ENCODE measurements at regions not wholly inside any gene's neighbourhood (a gene's known extent, or its start where the extent isn't known, plus 50 kb on each side); places are given as distances from the start of the nearest gene placed in this dataset.

DNA sequence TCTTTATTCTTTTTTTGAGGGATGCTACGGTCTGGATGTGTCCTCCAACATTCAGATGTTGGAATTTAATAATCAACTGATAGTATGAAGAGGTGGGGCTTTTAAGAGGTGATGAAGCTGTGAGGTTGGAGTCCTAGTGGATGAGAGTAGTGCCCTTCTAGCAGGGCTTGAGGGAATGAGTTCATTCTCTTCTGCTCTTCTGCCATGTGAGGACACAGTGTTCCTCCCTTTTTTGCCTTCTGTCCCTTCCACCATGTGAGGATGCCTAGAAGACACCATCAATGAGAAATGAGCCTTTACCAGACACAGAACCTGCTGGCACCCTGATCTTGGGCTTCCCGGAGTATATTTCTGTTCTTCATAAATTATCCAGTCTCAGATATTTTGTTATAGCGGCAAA is 82.1 kb upstream of the MLIP start:
- H3K9me3 ChIP-seq = no peaks in the 10 kb centered on the region
- in situ Hi-C loops (cut with MboI; ENCODE audit: low pct_ligation_motif_present in 1 of 4, low pct_unique_long_range_greater_than_20kb in 1 of 4, low sequenced_read_pairs in 3 of 4) = no loop called here
- no peak overlapping the region for H3K4me3 ChIP-seq
- TF ChIP-seq POLR2A (IDR thresholded peaks at IDR 0.05) (no peak), CTCF (IDR thresholded peaks at IDR 0.05) (no peak), POLR2AphosphoS5 (IDR thresholded peaks at IDR 0.05) (no peak), EP300 (IDR thresholded peaks at IDR 0.05; ENCODE audit: low read depth) (no peak)
- intact Hi-C loops (cut with DNase I; ENCODE audit: low total_unique reads) = no loop called here
- WGBS, 2 donors (ENCODE audit: low coverage in 1 of 2) = 84 to 88% methylated on average over 3 of the region's 3 CpGs
- H3K36me3 ChIP-seq = no peaks in the 10 kb centered on the region
- no peak overlapping the region for H3K27ac ChIP-seq
- no peaks in the 10 kb centered on the region for H3K27me3 ChIP-seq
- H3K4me1 ChIP-seq = no peaks in the 10 kb centered on the region
- no peak for DNase-seq

- intact Hi-C loops (cut with DNase I; ENCODE audit: low total_unique reads) = no loop called here
- 85 to 87% methylated on average over 5 of the region's 5 CpGs for WGBS, 2 donors (ENCODE audit: low coverage in 1 of 2)
These were observed 80.1 kb upstream of the MLIP start for GRCh38 chr6:54031169-54031568.

GRCh38 chr6:54037277-54037779 is 73.9 kb upstream of the MLIP start:
- Histone ChIP-seq H3K4me1 (peaks cover 0 to 3% (median 0%) of the 10 kb centered on the region in 4 donors), H3K36me3 (no peaks in the 10 kb centered on the region), H3K27ac (no peak overlapping the region), H3K4me3 (no peak overlapping the region), H3K9me3 (no peaks in the 10 kb centered on the region), H3K27me3 (no peaks in the 10 kb centered on the region)
- intact Hi-C loops (cut with DNase I; ENCODE audit: low total_unique reads) = no loop called here
- TF ChIP-seq CTCF (IDR thresholded peaks at IDR 0.05) (no peak), POLR2AphosphoS5 (IDR thresholded peaks at IDR 0.05) (no peak), POLR2A (IDR thresholded peaks at IDR 0.05) (no peak), EP300 (IDR thresholded peaks at IDR 0.05; ENCODE audit: low read depth) (no peak)
- DNase-seq = no peak
- in situ Hi-C loops (cut with MboI; ENCODE audit: low pct_ligation_motif_present in 1 of 4, low pct_unique_long_range_greater_than_20kb in 1 of 4, low sequenced_read_pairs in 3 of 4) = no loop called here

More at GRCh38 chr6:54031169-54031568, 80.1 kb upstream of the MLIP start:
- H3K4me1 ChIP-seq = no peaks in the 10 kb centered on the region
- in situ Hi-C loops (cut with MboI; ENCODE audit: low pct_ligation_motif_present in 1 of 4, low pct_unique_long_range_greater_than_20kb in 1 of 4, low sequenced_read_pairs in 3 of 4) = no loop called here
- no peaks in the 10 kb centered on the region for H3K36me3 ChIP-seq
- DNase-seq = no peak
- no peak overlapping the region for H3K4me3 ChIP-seq
- no peaks in the 10 kb centered on the region for H3K27me3 ChIP-seq
- no peaks in the 10 kb centered on the region for H3K9me3 ChIP-seq
- no peak for TF ChIP-seq EP300 (IDR thresholded peaks at IDR 0.05; ENCODE audit: low read depth)
- TF ChIP-seq CTCF (IDR thresholded peaks at IDR 0.05) = no peak
- no peak for TF ChIP-seq POLR2AphosphoS5 (IDR thresholded peaks at IDR 0.05)
- no peak for TF ChIP-seq POLR2A (IDR thresholded peaks at IDR 0.05)
- H3K27ac ChIP-seq = no peak overlapping the region

DNA sequence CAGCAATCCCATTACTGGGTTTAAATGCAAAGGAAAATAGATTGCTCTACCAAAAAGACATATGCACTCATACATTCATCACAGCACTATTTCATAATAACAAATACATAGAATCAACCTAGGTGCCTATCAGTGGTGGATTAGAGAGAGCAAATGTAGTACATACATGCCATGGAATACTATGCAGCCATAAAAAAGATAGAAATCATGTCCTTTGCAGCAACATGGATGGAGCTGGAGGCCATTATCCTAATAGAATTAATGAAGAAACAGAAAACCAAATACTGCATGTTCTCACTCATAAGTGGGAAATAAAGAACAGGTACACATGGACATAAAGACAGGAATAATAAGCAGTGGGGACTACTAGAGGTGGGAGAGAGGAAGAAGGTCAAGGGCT is 70.7 kb upstream of the MLIP start:
- H3K36me3 ChIP-seq = no peaks in the 10 kb centered on the region
- no peak for DNase-seq
- intact Hi-C loops (cut with DNase I; ENCODE audit: low total_unique reads) = no loop called here

More for the DNA sequence above, 70.7 kb upstream of the MLIP start:
- no peak overlapping the region for H3K4me3 ChIP-seq
- peaks cover 0 to 3% (median 0%) of the 10 kb centered on the region in 4 donors for H3K4me1 ChIP-seq
- TF ChIP-seq POLR2AphosphoS5 (IDR thresholded peaks at IDR 0.05) (no peak), POLR2A (IDR thresholded peaks at IDR 0.05) (no peak), CTCF (IDR thresholded peaks at IDR 0.05) (no peak), EP300 (IDR thresholded peaks at IDR 0.05; ENCODE audit: low read depth) (no peak)
- no peak overlapping the region for H3K27ac ChIP-seq
- H3K27me3 ChIP-seq = no peaks in the 10 kb centered on the region
- H3K9me3 ChIP-seq = no peaks in the 10 kb centered on the region
- in situ Hi-C loops (cut with MboI; ENCODE audit: low pct_ligation_motif_present in 1 of 4, low pct_unique_long_range_greater_than_20kb in 1 of 4, low sequenced_read_pairs in 3 of 4) = no loop called here
